ENCODE measurements at regions not wholly inside any gene's neighbourhood (a gene's known extent, or its start where the extent isn't known, plus 50 kb on each side); places are given as distances from the start of the nearest gene placed in this dataset.

DNA sequence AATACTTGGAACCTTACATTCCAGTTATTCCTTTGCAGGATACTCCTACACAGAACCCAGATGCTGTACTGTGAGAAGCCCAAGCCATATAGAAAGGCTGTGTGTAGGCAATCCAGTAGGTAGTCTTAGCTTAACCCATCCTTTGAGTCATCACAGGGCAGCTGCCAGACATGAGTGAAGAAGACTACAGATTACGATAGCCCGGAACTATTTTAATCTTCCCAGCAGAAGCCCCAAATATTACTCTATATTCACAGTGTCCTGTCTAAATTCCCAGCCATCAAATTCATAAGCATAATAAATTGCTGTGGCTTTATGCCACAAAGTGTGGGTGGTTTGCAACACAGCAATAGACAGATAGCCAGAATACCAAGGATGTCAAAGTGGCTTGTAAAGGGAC is 474.1 kb upstream of the STEAP1 start:
- TF ChIP-seq POLR2A (IDR thresholded peaks at IDR 0.05) (no peak), CTCF (IDR thresholded peaks at IDR 0.05) (no peak)

Data from uterus (tissue), 2 donors.